HG03108 (cell line): ENCODE measurements at regions not wholly inside any gene's neighbourhood (a gene's known extent, or its start where the extent isn't known, plus 50 kb on each side); places are given as distances from the start of the nearest gene placed in this dataset.

ENCODE experiments used
- ATAC-seq: cut with Tn5 transposase; IDR thresholded peaks from one replicate; pipeline ENCODE4 v1.9.1; 2021; ENCODE audit warnings: moderate library complexity; ENCODE audit not compliant: unreplicated experiment

- no peak for ATAC-seq
Measured at GRCh38 chr2:189364607-189365006, 76.7 kb upstream of the WDR75 start.

GRCh38 chr2:189366349-189366748 lies 74.9 kb upstream of the WDR75 start:
- ATAC-seq: no peak

GRCh38 chr2:189367343-189367742 lies 73.9 kb upstream of the WDR75 start:
- ATAC-seq: no peak

GRCh38 chr2:189369566-189369965 lies 71.7 kb upstream of the WDR75 start:
- no peak for ATAC-seq

GRCh38 chr2:189370719-189371118 lies 70.6 kb upstream of the WDR75 start:
- no peak for ATAC-seq

GRCh38 chr2:189372688-189373257 lies 68.5 kb upstream of the WDR75 start:
- ATAC-seq: no peak

GRCh38 chr2:189374481-189374880 lies 66.8 kb upstream of the WDR75 start:
- ATAC-seq: no peak

GRCh38 chr2:189375842-189376241 lies 65.4 kb upstream of the WDR75 start:
- ATAC-seq: no peak

GRCh38 chr2:189379287-189379630 lies 62.0 kb upstream of the WDR75 start:
- ATAC-seq: no peak

- ATAC-seq: no peak
Measured at GRCh38 chr2:189379731-189380261, 61.5 kb upstream of the WDR75 start.

- ATAC-seq: no peak
Measured at GRCh38 chr2:189382668-189383067, 58.6 kb upstream of the WDR75 start.

GRCh38 chr2:189386741-189387140 lies 54.5 kb upstream of the WDR75 start:
- ATAC-seq: no peak

GRCh38 chr2:189391201-189391600 lies 50.1 kb upstream of the WDR75 start:
- no peak for ATAC-seq
